ENCODE measurements at regions not wholly inside any gene's neighbourhood (a gene's known extent, or its start where the extent isn't known, plus 50 kb on each side); places are given as distances from the start of the nearest gene placed in this dataset.

DNA sequence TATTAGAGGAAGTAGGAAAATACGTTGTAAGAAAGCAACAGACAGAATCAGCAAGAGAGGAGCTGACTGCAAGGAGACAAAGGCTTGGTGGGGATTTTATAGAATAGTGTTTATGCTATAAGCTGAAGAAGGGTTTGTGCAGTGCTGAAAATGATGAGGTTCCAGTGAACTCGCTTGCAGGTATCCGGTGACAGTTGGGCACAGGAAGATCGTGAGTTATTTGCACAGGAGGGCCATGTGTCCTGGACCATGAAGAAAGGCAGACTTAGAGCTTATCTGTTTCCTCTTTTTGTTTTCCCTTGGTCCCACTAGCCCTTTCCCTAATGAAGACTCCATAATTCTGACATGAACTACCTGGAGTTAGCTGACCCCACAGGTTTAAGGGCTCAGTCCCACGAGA lies 61.4 kb downstream of the NXNL2 start:
- Histone ChIP-seq H3K4me3 (ENCODE audit: low read depth, low read length) (no peak overlapping the region), H3K27me3 (replicated peaks) (no peaks in the 10 kb centered on the region), H3K36me3 (replicated peaks) (no peaks in the 10 kb centered on the region), H3K27ac (no peak overlapping the region)
- TF ChIP-seq CTCF (IDR thresholded peaks at IDR 0.05; ENCODE audit: low read depth, low read length, missing control alignments): no peak
- no peak for DNase-seq
- in situ Hi-C loops (cut with HindIII; ENCODE audit: low pct_ligation_motif_present, low sequenced_read_pairs): no loop called here

DNA sequence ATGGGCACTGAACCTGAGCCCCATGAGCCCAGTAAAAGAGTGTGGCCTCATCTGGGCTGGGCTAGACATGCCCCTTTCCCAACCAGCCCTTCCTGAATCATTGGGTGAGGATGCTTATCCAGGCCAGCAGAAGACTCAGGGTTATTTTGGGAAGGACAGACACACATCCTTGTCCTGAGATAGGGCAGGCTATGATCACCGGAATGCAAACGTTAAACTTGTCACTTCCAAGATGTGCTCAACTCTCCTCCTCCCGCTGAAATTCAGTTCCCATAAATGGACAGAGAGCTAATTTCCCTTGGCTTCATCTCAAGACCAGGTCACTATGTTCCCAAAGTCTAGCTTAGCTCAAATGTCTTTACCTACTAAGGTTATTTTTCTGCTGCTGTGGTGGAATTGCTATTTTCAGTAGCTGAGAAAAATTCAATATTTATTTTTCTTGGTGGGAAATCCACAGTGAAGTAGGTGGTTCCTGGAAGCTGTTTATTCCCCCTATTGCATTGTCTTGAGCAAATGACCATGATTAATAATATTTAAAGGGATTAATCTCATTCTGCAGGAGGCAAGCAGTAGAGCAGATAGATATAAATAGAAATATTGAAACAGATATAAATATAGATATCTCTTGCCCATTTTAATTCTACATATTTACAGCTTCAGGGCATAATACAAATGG lies 70.0 kb downstream of the NXNL2 start:
- no peak for DNase-seq
- in situ Hi-C loops (cut with HindIII; ENCODE audit: low pct_ligation_motif_present, low sequenced_read_pairs): no loop called here
- no peak overlapping the region for H3K27ac ChIP-seq
- no peaks in the 10 kb centered on the region for H3K36me3 ChIP-seq (replicated peaks)
- no peak for TF ChIP-seq CTCF (IDR thresholded peaks at IDR 0.05; ENCODE audit: low read depth, low read length, missing control alignments)
- H3K4me3 ChIP-seq (ENCODE audit: low read depth, low read length): no peak overlapping the region
- H3K27me3 ChIP-seq (replicated peaks): no peaks in the 10 kb centered on the region

DNA sequence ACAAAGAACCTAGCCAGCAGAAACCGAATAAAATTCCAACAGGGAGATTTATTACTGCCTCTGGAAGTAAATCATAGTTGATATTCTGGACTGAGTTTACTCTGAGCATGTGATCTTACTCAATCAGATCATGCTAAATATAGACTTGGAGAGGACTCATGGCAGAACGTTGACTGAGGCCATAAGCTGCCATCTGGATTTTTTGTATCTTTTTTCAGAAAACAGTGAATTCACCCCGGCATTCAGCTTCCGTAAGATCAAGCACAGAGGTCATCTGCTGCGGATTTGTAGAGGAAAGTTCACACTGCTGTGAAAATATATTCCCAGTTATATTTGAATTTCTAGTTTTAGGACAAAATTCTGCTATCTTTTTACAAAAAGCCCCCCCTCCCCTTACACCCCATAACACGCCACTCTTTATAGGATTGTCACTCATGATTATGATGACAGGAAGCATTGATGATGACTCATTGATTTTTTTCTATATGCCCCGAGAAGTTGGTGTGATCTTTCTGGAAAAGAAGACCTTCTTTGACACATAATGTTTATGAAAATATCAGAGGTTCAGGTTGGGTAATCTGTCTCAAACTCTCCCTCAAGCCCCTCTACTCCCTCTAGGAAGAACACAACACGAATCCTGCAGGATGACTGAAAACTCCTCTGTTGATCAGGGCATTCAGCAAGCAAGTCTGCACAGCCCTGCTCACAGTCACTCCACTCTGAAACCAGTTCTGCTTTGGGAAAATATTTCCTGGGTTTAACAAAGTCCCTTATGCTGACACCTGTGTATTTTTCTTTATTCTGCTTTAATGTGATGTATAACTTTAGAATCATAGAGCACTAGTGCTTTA lies 70.8 kb downstream of the NXNL2 start:
- in situ Hi-C loops (cut with HindIII; ENCODE audit: low pct_ligation_motif_present, low sequenced_read_pairs): no loop called here

GRCh38 chr9:88614359-88614758 lies 79.4 kb downstream of the NXNL2 start:
- H3K27me3 ChIP-seq (replicated peaks): no peaks in the 10 kb centered on the region
- DNase-seq: no peak
- no peak overlapping the region for H3K4me3 ChIP-seq (ENCODE audit: low read depth, low read length)
- no peaks in the 10 kb centered on the region for H3K36me3 ChIP-seq (replicated peaks)
- no peak for TF ChIP-seq CTCF (IDR thresholded peaks at IDR 0.05; ENCODE audit: low read depth, low read length, missing control alignments)
- in situ Hi-C loops (cut with HindIII; ENCODE audit: low pct_ligation_motif_present, low sequenced_read_pairs): no loop called here
- H3K27ac ChIP-seq: no peak overlapping the region

More for the DNA sequence above, 70.8 kb downstream of the NXNL2 start:
- Histone ChIP-seq H3K27me3 (replicated peaks) (no peaks in the 10 kb centered on the region), H3K4me3 (ENCODE audit: low read depth, low read length) (no peak overlapping the region), H3K36me3 (replicated peaks) (no peaks in the 10 kb centered on the region), H3K27ac (no peak overlapping the region)
- TF ChIP-seq CTCF (IDR thresholded peaks at IDR 0.05; ENCODE audit: low read depth, low read length, missing control alignments): no peak
- no peak for DNase-seq

- in situ Hi-C loops (cut with HindIII; ENCODE audit: low pct_ligation_motif_present, low sequenced_read_pairs): no loop called here
- no peak for TF ChIP-seq CTCF (IDR thresholded peaks at IDR 0.05; ENCODE audit: low read depth, low read length, missing control alignments)
Observed at GRCh38 chr9:88623698-88624097, 88.7 kb downstream of the NXNL2 start.

More at GRCh38 chr9:88623698-88624097, 88.7 kb downstream of the NXNL2 start:
- Histone ChIP-seq H3K36me3 (replicated peaks) (no peaks in the 10 kb centered on the region), H3K27me3 (replicated peaks) (no peaks in the 10 kb centered on the region), H3K4me3 (ENCODE audit: low read depth, low read length) (no peak overlapping the region), H3K27ac (no peak overlapping the region)
- DNase-seq: no peak

Measured in brain microvascular endothelial cell (primary cell).